HG03442 (cell line): ENCODE measurements at regions not wholly inside any gene's neighbourhood (a gene's known extent, or its start where the extent isn't known, plus 50 kb on each side); places are given as distances from the start of the nearest gene placed in this dataset.
A peak's percentile ranks its signal among the peaks of the same experiment; 100 is the strongest.

ENCODE experiments used
- ATAC-seq: cut with Tn5 transposase; IDR thresholded peaks from one replicate; pipeline ENCODE4 v1.9.1; 2021; ENCODE audit warnings: mild to moderate bottlenecking, moderate library complexity; ENCODE audit not compliant: unreplicated experiment

DNA sequence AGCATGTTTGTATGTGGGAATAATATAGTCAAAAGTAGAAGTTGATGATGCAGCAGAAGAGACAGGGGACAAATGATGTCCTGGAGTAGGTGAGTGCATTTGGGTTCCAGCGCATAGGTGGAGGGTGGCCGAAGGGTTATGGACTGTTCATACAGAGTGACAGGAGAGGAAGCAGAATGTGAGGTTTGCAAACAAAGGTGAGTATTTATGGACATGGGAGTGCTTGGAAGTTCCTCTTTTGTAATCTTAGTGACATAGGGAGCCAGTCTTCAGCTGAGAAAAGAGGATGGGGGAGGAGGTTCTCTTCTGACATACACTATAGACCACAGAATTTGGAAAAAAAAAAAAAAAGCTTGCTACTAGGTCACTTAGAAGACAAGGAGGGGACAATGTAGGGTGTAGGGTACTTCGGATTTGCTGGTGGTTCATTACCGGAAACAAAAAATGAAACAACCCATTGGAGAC, 331.6 kb downstream of the DLEU7 start:
- peak; percentile 33 for ATAC-seq

DNA sequence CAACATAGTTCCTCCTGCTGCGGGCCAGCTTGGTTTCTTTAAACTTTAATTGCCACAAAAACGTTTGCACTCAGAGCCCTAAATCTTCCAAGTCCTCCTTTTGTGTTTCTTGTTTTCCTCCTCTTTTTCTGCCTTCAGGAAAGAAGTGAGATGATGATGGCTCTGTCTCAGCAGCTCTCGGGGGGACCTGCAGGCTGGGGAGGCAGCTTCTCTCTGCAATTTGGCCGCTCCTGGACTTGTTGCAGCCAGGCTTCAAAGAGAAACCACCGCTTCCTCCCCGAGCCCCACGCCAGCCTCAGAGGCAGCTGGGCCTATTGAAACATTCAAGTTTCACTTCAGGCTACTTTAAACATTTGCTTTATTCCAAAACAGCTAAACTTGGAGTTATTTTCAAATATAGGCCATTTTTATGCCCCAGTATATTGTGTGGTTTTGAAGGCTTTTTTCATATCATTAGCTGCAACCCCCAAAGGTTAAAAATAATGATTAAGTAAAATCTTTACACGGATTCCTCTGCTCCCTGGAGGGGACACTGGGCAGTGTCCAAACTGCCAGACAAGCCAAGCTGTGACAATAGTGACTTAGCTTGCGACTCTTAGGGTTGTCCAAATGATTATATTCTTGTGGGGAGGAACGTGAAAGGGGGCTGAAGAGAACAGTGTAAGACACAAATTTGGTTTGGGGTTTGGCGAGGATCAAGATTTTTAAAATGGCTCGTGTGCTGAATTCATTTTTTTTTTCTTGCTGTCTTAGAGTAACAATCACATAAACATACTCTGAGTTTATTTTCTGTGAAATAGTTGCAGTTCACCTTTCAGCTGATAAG, 330.8 kb downstream of the DLEU7 start:
- peak; percentile 88 for ATAC-seq

DNA sequence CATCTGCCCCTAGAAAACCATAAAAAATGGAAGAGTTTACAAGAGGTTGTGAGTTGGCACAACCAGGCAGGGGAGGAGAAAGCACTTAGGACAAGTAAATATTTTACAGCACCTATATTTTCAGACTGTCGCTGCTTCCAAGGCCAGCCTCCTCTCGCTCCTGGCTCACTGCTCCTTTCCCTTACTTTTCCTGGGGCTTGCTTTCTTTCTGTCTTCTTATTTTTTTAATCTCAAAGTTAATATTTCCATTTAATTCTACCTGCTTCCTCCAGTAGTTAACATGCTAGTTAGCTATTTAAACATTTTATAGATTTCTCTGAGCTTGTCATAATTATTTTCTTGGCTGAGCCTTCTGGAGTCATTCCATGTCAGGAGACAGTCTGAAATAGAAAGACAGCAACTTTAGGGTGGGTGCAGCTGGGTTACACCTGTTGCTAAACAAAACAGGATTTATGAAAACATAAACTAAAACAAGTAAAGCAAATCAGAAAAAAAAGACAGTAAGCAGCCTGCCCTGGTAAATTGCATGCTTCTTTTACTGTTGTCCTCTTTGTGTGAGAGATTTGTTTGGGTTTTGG, 330.1 kb downstream of the DLEU7 start:
- ATAC-seq: no peak

- ATAC-seq: no peak
Observed at GRCh38 chr13:50514249-50514648, 329.2 kb downstream of the DLEU7 start.

DNA sequence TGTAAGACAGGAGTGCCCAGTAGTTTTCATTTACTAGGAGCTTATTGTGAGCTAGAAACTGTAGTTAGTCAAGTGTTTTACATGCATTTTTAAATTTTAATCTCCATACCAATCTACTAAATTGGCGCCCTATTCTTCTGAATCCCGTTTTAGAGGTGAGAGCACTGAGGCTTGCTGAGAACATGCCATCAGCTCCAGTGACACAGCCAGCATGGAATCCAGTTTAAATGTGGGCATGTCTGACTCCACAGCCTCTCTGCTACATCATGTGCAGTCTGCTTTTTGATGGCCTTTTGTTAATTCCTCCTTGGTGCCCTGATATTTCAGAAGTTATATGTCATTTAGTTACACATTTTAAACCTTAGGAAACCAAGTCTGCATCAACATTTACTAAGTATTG, 325.4 kb downstream of the DLEU7 start:
- no peak for ATAC-seq

GRCh38 chr13:50518781-50519201, 324.7 kb downstream of the DLEU7 start:
- no peak for ATAC-seq

GRCh38 chr13:50519866-50520265, 323.6 kb downstream of the DLEU7 start:
- no peak for ATAC-seq

GRCh38 chr13:50521006-50521830, 322.3 kb downstream of the DLEU7 start:
- ATAC-seq: no peak

- no peak for ATAC-seq
Observed at GRCh38 chr13:50521831-50522149, 321.7 kb downstream of the DLEU7 start.

- no peak for ATAC-seq
Observed at GRCh38 chr13:50522506-50522905, 321.0 kb downstream of the DLEU7 start.

DNA sequence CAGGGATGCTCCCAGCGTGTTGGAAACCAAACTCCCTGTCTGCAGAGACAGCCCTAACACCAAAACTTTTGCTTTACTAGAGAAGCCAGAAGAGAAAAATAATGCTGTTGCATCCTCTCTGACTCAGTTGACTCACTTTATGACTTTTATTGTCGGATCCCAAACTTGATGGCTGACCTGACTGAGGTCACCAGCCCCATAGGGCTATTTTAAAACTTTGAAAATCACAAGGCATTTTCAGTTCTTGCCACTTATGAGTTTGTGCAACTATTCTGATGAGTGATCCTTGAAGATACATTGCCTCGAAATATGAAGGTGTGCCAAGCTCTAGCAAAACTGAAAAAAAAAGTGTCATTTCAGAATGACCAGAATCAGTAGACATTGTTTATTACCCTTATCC, 320.2 kb downstream of the DLEU7 start:
- no peak for ATAC-seq

GRCh38 chr13:50524560-50524959, 318.9 kb downstream of the DLEU7 start:
- no peak for ATAC-seq

DNA sequence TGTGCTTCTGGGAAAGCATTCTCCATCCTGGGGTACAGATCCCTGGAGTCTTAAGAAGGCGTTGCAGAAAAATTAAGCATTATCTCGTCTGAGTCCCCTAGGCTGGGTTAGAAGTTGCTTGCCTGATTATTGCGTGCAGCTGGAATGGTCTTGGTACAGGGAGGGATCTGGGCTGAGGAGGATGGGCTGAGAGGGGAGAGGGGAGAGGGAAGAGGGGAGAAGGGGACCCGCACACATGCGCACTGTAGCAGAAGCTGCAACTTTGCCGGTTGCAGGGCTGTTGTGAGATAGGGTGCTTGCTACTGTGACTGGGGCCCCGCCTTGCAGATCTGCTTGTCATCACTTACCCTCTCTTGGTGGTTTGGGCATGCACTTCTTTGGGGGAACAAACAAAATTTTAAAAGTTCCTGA, 316.8 kb downstream of the DLEU7 start:
- no peak for ATAC-seq

DNA sequence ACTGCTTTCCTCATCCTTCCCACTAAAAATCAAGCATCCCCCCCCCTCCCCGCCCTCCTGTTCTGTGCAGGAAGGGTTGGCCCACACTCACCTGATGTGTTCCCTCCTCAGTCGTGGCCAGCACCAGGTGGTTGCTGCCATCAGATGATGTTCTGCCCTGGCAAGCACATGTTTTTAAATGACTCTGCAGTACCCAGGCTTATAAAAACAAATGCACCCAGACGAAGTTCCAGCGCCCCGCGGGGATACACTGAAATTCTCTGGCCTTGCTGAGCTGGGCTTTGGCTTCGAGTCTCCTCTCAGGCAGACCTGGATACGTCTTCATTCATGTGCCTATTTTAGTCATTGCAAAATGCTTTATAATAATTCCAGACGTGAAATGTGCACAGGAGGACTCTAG, 316.3 kb downstream of the DLEU7 start:
- ATAC-seq: no peak

DNA sequence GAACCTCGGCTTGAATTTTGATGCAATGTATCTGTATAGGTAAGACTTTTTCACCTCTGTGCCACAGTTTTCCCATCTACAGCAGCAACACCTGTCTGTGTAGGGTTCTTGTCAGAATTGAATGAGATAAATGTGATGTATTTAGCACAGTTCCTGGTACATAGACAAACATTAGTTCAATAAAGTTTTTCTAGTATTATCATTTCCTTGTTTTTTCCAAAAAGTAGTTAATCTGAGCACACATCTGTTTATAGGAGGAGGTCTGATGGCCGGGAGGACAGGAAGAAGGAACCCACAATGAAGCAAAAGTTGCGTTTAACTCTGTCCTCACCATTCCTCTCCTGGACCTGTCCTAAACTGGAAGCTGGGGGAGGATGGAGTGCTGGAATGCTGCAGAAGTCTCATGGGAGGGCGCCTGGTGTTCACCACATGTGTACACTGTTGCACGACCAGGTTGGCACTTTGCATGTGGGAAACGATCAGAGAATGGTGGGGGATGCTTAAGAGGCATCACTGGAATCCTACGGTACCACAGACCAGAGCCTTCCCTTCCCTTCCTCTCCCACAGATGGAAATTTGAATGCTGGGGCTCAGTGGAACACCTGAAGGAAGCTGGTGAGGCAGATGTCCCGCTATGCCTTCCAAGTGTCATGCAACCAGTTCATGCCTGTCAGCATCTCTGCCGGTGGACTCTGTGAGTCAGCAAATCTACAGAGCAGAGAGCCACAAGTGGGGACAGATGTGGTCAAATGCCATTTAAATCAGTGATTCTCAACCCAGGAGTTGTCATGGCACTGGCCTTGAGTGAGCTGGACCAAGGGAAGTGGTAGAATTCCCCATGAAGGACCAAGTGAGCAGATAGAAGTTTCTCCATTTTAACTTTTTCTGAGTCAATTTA, 315.6 kb downstream of the DLEU7 start:
- ATAC-seq: no peak

- ATAC-seq: no peak
Observed at GRCh38 chr13:50529154-50529882, 314.2 kb downstream of the DLEU7 start.

DNA sequence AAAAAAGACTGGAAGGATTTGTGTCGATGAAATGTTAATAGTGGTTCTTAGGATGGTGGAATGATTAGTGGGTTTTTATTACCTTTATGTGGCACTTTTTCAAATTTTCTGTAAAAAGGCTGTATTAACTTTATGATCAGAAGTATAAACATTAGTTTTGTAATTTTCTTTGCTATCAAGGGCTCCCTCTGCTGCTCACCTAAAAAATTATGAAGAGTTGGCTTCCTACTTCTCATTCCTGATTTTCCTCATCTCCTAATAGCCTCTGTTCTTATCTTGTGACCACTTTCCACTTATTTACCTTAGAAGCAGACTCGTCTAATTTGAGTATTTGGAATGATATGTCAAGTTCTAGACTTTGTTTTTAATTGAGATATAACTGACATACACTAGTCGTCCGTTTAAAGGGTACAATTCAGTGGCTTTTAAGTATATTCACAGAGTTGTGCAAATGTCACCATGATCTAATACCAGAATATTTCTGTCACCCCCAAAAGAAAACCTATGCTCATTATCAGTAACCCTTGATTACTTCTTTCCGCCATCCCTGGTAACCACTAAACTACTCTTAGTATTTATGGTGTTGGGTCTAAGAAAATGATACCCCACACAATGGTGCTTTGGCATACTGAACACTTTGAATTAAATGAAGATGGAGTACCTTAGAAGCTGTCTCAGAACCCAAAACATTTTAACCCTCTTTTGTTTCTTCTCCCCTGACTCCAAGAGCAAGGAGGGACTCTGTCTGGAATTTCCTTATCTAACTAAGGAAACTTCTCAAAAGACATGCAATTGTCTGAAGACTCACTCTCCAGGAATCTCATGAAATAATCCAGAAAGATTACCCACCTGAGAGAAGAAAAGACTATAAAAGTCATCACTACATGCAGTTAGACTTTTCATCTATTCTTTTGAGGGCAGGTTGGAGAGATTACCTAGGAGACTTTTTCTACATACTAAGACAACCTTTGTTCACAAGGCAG, 311.3 kb downstream of the DLEU7 start:
- ATAC-seq: no peak

DNA sequence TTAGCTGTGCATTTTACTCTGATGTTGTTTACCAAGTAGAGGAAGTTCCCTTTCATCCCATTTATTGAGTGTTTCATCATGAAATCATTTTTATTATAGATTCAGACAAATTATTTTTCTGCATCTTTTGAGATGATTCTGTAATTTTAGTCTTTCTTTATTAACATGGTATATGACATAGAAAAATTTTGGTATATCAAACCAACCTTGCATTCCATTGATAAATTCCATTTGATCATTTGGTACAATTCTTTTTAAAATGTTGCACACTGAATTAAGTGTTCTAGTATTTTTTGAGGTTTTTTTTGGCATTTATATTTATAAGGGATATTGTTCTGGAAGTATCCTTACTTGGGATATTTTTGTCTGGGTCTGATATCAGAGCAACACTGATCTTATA, 308.4 kb downstream of the DLEU7 start:
- no peak for ATAC-seq

GRCh38 chr13:50537029-50537428, 306.5 kb downstream of the DLEU7 start:
- no peak for ATAC-seq
